Astrocyte (in vitro differentiated cells and primary cell): ENCODE measurements at regions not wholly inside any gene's neighbourhood (a gene's known extent, or its start where the extent isn't known, plus 50 kb on each side); places are given as distances from the start of the nearest gene placed in this dataset.

ENCODE experiments used
- CTCF ChIP-seq: IDR thresholded peaks from 2 replicates; pipeline ENCODE4 v1.5.1; 2011; ENCODE audit warnings: low read depth, mild to moderate bottlenecking, inconsistent platforms, low read length, moderate library complexity; ENCODE audit not compliant: insufficient read depth
- EZH2 ChIP-seq: IDR thresholded peaks from 2 replicates; pipeline ENCODE4 v1.6.1; 2012; ENCODE audit warnings: mild to moderate bottlenecking, low read length, inconsistent platforms; ENCODE audit not compliant: insufficient read depth

GRCh38 chr3:157868196-157868595 lies 238.0 kb downstream of the SHOX2 start:
- TF ChIP-seq CTCF (no peak), EZH2 (no peak)
